ENCODE measurements at regions not wholly inside any gene's neighbourhood (a gene's known extent, or its start where the extent isn't known, plus 50 kb on each side); places are given as distances from the start of the nearest gene placed in this dataset.
"Not testable (repeated sequence)": the region's sequence is repeated elsewhere in the genome, so short reads cannot be mapped to it uniquely, and the experiment has no call there.

GRCh38 chr12:131573631-131574394, 137.1 kb upstream of the SFSWAP start:
- intact Hi-C loops (cut with micrococcal nuclease), result no loop called here
- Mint-ChIP-seq H3K4me1 (ENCODE audit: low read depth) (no peaks in the 10 kb centered on the region), H3K9me3 (no peaks in the 10 kb centered on the region), H3K27ac (no peak overlapping the region), H3K4me3 (no peak overlapping the region), H3K27me3 (ENCODE audit: insufficient read depth) (peaks cover 9% of the 10 kb centered on the region), H3K36me3 (ENCODE audit: low read depth) (no peaks in the 10 kb centered on the region)
- no peak for DNase-seq (ENCODE audit: low spot score)

- H3K36me3 Mint-ChIP-seq (ENCODE audit: low read depth), result no peaks in the 10 kb centered on the region
Measured at GRCh38 chr12:131574395-131574771, 136.5 kb upstream of the SFSWAP start.

GRCh38 chr12:131575371-131575770, 135.5 kb upstream of the SFSWAP start:
- no peaks in the 10 kb centered on the region for H3K4me1 Mint-ChIP-seq (ENCODE audit: low read depth)
- no peaks in the 10 kb centered on the region for H3K9me3 Mint-ChIP-seq
- DNase-seq (ENCODE audit: low spot score), result no peak
- peaks cover 7% of the 10 kb centered on the region for H3K27me3 Mint-ChIP-seq (ENCODE audit: insufficient read depth)
- no peak overlapping the region for H3K27ac Mint-ChIP-seq
- intact Hi-C loops (cut with micrococcal nuclease), result no loop called here
- H3K36me3 Mint-ChIP-seq (ENCODE audit: low read depth), result no peaks in the 10 kb centered on the region
- H3K4me3 Mint-ChIP-seq, result no peak overlapping the region

More at GRCh38 chr12:131574395-131574771, 136.5 kb upstream of the SFSWAP start:
- Mint-ChIP-seq H3K27ac (no peak overlapping the region), H3K27me3 (ENCODE audit: insufficient read depth) (peaks cover 9% of the 10 kb centered on the region), H3K4me3 (no peak overlapping the region), H3K4me1 (ENCODE audit: low read depth) (no peaks in the 10 kb centered on the region), H3K9me3 (no peaks in the 10 kb centered on the region)
- DNase-seq (ENCODE audit: low spot score), result no peak
- intact Hi-C loops (cut with micrococcal nuclease), result no loop called here

- H3K4me1 Mint-ChIP-seq (ENCODE audit: low read depth); H3K27me3 Mint-ChIP-seq (ENCODE audit: insufficient read depth); DNase-seq (ENCODE audit: low spot score); H3K27ac Mint-ChIP-seq; intact Hi-C loops (cut with micrococcal nuclease); H3K36me3 Mint-ChIP-seq (ENCODE audit: low read depth); H3K9me3 Mint-ChIP-seq; H3K4me3 Mint-ChIP-seq: not testable (repeated sequence)
Measured at GRCh38 chr12:131576734-131577133, 134.2 kb upstream of the SFSWAP start.

GRCh38 chr12:131577766-131578165, 133.1 kb upstream of the SFSWAP start:
- H3K9me3 Mint-ChIP-seq, result no peaks in the 10 kb centered on the region
- H3K27me3 Mint-ChIP-seq (ENCODE audit: insufficient read depth), result peaks cover 4% of the 10 kb centered on the region
- H3K4me1 Mint-ChIP-seq (ENCODE audit: low read depth), result no peaks in the 10 kb centered on the region
- intact Hi-C loops (cut with micrococcal nuclease), result no loop called here
- no peak overlapping the region for H3K4me3 Mint-ChIP-seq
- no peak for DNase-seq (ENCODE audit: low spot score)
- no peaks in the 10 kb centered on the region for H3K36me3 Mint-ChIP-seq (ENCODE audit: low read depth)
- no peak overlapping the region for H3K27ac Mint-ChIP-seq

GRCh38 chr12:131578828-131579470, 131.9 kb upstream of the SFSWAP start:
- intact Hi-C loops (cut with micrococcal nuclease), result no loop called here
- no peak overlapping the region for H3K4me3 Mint-ChIP-seq
- no peaks in the 10 kb centered on the region for H3K36me3 Mint-ChIP-seq (ENCODE audit: low read depth)
- no peak for DNase-seq (ENCODE audit: low spot score)
- no peak overlapping the region for H3K27ac Mint-ChIP-seq
- H3K4me1 Mint-ChIP-seq (ENCODE audit: low read depth), result no peaks in the 10 kb centered on the region
- no peaks in the 10 kb centered on the region for H3K9me3 Mint-ChIP-seq
- peaks cover 4% of the 10 kb centered on the region for H3K27me3 Mint-ChIP-seq (ENCODE audit: insufficient read depth)

GRCh38 chr12:131583090-131583712, 127.7 kb upstream of the SFSWAP start:
- Mint-ChIP-seq H3K27ac (no peak overlapping the region), H3K4me3 (no peak overlapping the region), H3K36me3 (ENCODE audit: low read depth) (no peaks in the 10 kb centered on the region), H3K27me3 (ENCODE audit: insufficient read depth) (peaks cover 1% of the 10 kb centered on the region), H3K9me3 (no peaks in the 10 kb centered on the region), H3K4me1 (ENCODE audit: low read depth) (no peaks in the 10 kb centered on the region)
- DNase-seq (ENCODE audit: low spot score), result no peak
- intact Hi-C loops (cut with micrococcal nuclease), result no loop called here

GRCh38 chr12:131586269-131586668, 124.6 kb upstream of the SFSWAP start:
- H3K4me3 Mint-ChIP-seq, result no peak overlapping the region
- no peaks in the 10 kb centered on the region for H3K4me1 Mint-ChIP-seq (ENCODE audit: low read depth)
- no peak for DNase-seq (ENCODE audit: low spot score)
- no peaks in the 10 kb centered on the region for H3K9me3 Mint-ChIP-seq
- no peak overlapping the region for H3K27ac Mint-ChIP-seq
- no peaks in the 10 kb centered on the region for H3K36me3 Mint-ChIP-seq (ENCODE audit: low read depth)
- no peaks in the 10 kb centered on the region for H3K27me3 Mint-ChIP-seq (ENCODE audit: insufficient read depth)
- intact Hi-C loops (cut with micrococcal nuclease), result no loop called here

- DNase-seq (ENCODE audit: low spot score), result no peak
- no peaks in the 10 kb centered on the region for H3K4me1 Mint-ChIP-seq (ENCODE audit: low read depth)
- H3K36me3 Mint-ChIP-seq (ENCODE audit: low read depth), result no peaks in the 10 kb centered on the region
- intact Hi-C loops (cut with micrococcal nuclease), result no loop called here
- H3K4me3 Mint-ChIP-seq, result no peak overlapping the region
- H3K9me3 Mint-ChIP-seq, result no peaks in the 10 kb centered on the region
- H3K27me3 Mint-ChIP-seq (ENCODE audit: insufficient read depth), result no peaks in the 10 kb centered on the region
- H3K27ac Mint-ChIP-seq, result no peak overlapping the region
Measured at GRCh38 chr12:131586761-131587160, 124.1 kb upstream of the SFSWAP start.

GRCh38 chr12:131587565-131587964, 123.3 kb upstream of the SFSWAP start:
- Mint-ChIP-seq H3K27ac (no peak overlapping the region), H3K27me3 (ENCODE audit: insufficient read depth) (no peaks in the 10 kb centered on the region), H3K9me3 (no peaks in the 10 kb centered on the region), H3K4me1 (ENCODE audit: low read depth) (peaks cover 2% of the 10 kb centered on the region), H3K36me3 (ENCODE audit: low read depth) (no peaks in the 10 kb centered on the region), H3K4me3 (no peak overlapping the region)
- no peak for DNase-seq (ENCODE audit: low spot score)
- intact Hi-C loops (cut with micrococcal nuclease), result no loop called here

- intact Hi-C loops (cut with micrococcal nuclease), result no loop called here
- DNase-seq (ENCODE audit: low spot score), result no peak
- H3K27ac Mint-ChIP-seq, result no peak overlapping the region
- H3K4me3 Mint-ChIP-seq, result no peak overlapping the region
- no peaks in the 10 kb centered on the region for H3K27me3 Mint-ChIP-seq (ENCODE audit: insufficient read depth)
- H3K4me1 Mint-ChIP-seq (ENCODE audit: low read depth), result peaks cover 15% of the 10 kb centered on the region
- H3K9me3 Mint-ChIP-seq, result no peaks in the 10 kb centered on the region
- H3K36me3 Mint-ChIP-seq (ENCODE audit: low read depth), result no peaks in the 10 kb centered on the region
Measured at GRCh38 chr12:131589221-131589897, 121.5 kb upstream of the SFSWAP start.

- intact Hi-C loops (cut with micrococcal nuclease), result no loop called here
- no peak overlapping the region for H3K27ac Mint-ChIP-seq
- DNase-seq (ENCODE audit: low spot score), result no peak
- no peaks in the 10 kb centered on the region for H3K9me3 Mint-ChIP-seq
- H3K4me1 Mint-ChIP-seq (ENCODE audit: low read depth), result peaks cover 15% of the 10 kb centered on the region
- H3K36me3 Mint-ChIP-seq (ENCODE audit: low read depth), result no peaks in the 10 kb centered on the region
- no peaks in the 10 kb centered on the region for H3K27me3 Mint-ChIP-seq (ENCODE audit: insufficient read depth)
- no peak overlapping the region for H3K4me3 Mint-ChIP-seq
Measured at GRCh38 chr12:131589966-131590365, 120.9 kb upstream of the SFSWAP start.

- Mint-ChIP-seq H3K27me3 (ENCODE audit: insufficient read depth) (no peaks in the 10 kb centered on the region), H3K27ac (no peak overlapping the region), H3K9me3 (no peaks in the 10 kb centered on the region), H3K36me3 (ENCODE audit: low read depth) (no peaks in the 10 kb centered on the region), H3K4me3 (no peak overlapping the region), H3K4me1 (ENCODE audit: low read depth) (peaks cover 15% of the 10 kb centered on the region)
- intact Hi-C loops (cut with micrococcal nuclease), result no loop called here
- no peak for DNase-seq (ENCODE audit: low spot score)
Measured at GRCh38 chr12:131591136-131591535, 119.8 kb upstream of the SFSWAP start.

All from activated T-helper 1 cell treated with anti-CD3 and anti-CD28 coated beads, Interleukin-12 subunit alpha, Interleukin-12 subunit beta, Interleukin-2, Interleukin-4 antibody, amounts not matched to agents 30 ng/mL and 10 ng/mL and 1 ng/mL, durations not matched to agents 14 hours and 24 hours and 36 hours (primary cell).